Subcutaneous abdominal adipose tissue (tissue), 5 donors: ENCODE measurements at regions not wholly inside any gene's neighbourhood (a gene's known extent, or its start where the extent isn't known, plus 50 kb on each side); places are given as distances from the start of the nearest gene placed in this dataset.
"Not testable (repeated sequence)": the region's sequence is repeated elsewhere in the genome, so short reads cannot be mapped to it uniquely, and the experiment has no call there.

ENCODE experiments used
- H3K27ac ChIP-seq: one replicate; pipeline ENCODE4 v1.7.0; 2013; ENCODE audit warnings: low read depth, mild to moderate bottlenecking, inconsistent platforms, low read length, moderate library complexity
- H3K27me3 ChIP-seq, 5 donors: one replicate each; pipeline ENCODE4 v1.7.0; 2013; ENCODE audit warnings: low read length in 5 of 5, inconsistent platforms in 1 of 5; ENCODE audit not compliant: control insufficient read depth in 5 of 5, insufficient read depth in 4 of 5
- H3K36me3 ChIP-seq, 5 donors: one replicate each; pipeline ENCODE4 v1.7.0; 2013; ENCODE audit warnings: low read length in 5 of 5; ENCODE audit not compliant: control insufficient read depth in 5 of 5, insufficient read depth in 5 of 5
- H3K4me1 ChIP-seq, 5 donors: one replicate each; pipeline ENCODE4 v1.7.0; 2013; ENCODE audit warnings: low read length in 5 of 5, mild to moderate bottlenecking in 3 of 5, moderate library complexity in 1 of 5; ENCODE audit not compliant: control insufficient read depth in 5 of 5, insufficient read depth in 5 of 5
- H3K4me3 ChIP-seq, 5 donors: one replicate each; pipeline ENCODE4 v1.7.0; 2013; ENCODE audit warnings: low read length in 5 of 5, low read depth in 1 of 5
- H3K9ac ChIP-seq, 5 donors: one replicate each; pipeline ENCODE4 v1.7.0; 2013; ENCODE audit warnings: low read length in 5 of 5, mild to moderate bottlenecking in 4 of 5, moderate library complexity in 3 of 5
- H3K9me3 ChIP-seq, 5 donors: one replicate each; pipeline ENCODE4 v1.7.0; 2013; ENCODE audit warnings: low read length in 5 of 5; ENCODE audit not compliant: control insufficient read depth in 5 of 5
- donor health status: healthy.
- donor health status: healthy.
- donor health status: healthy.
- donor health status: healthy.
- donor health status: healthy.

DNA sequence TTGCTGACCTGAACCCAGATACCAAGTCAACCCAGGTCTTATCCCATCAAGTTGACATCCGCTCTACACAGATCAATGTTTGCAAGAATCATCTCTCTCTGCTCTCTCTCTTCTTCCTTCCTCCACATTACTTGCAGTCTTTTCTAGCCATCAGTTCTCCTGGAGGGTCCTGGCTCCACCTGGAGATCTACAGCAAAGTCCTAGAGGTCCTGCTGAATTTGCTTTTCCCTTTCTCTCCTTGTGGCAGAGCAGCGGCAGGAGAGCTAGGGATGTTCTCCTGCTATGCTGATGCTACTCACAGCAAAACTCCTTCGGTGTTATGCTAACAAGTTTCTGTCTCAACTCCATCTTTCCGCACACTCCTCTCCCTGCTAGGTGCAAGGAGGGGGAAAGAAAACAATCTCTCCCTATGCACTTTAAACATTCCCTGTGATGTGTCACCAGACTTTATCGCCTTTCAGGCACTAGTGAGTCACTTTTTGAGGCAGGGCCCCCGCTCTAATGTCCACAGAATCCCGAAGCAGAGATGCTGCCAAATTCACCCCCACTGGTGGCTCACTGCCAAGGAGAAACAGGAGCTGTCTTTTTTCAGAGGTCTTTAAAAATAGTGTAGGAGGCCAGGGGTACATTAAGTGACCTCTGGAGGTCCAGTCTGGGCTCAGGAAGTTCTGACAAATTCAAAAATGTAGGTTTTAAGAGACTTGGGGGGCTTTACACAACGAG is 62.6 kb downstream of the FAM50B start:
- Histone ChIP-seq H3K36me3 (no peaks in the 10 kb centered on the region), H3K9ac (peak overlapping the region in 2 of 5 donors; percentile 40 to 74), H3K9me3 (peaks cover 0 to 4% (median 0%) of the 10 kb centered on the region in 5 donors), H3K4me3 (no peak overlapping the region), H3K27ac (peak overlapping the region; percentile 84), H3K4me1 (peaks cover 2 to 39% (median 37%) of the 10 kb centered on the region in 5 donors), H3K27me3 (no peaks in the 10 kb centered on the region)

DNA sequence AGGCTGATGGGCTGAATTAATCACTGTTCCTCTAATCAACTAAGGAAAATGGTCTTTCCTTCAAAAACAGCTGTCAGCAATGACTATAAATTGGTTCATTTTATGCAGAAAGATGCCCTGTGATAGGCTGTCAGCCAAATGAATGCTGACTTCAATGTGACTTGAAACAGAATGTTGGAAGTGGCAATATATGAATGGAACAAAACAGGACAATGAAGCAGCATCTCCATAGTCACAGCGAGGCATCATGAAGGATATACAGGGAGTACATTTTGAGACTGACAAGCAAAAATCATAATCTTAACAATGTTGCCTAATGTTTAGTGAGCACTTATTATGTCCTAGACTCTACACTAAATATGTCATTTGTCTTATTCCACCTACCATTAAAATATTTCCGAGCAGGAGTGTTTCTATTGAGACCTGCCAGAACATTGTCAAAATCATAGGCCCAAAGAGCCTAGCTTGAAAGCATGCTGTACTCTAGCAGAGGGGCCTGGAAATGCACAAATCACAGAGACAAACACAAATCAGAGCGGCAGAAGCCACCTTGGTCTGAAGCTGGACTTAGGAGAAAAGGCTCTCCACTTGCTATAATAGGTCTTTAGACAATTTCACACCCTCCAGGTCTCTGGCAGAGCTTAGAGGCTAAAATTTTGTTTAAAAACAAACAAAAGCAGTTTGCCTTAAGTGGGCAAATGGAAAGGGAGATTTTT is 63.3 kb downstream of the FAM50B start:
- Histone ChIP-seq H3K4me1 (peaks cover 2 to 39% (median 37%) of the 10 kb centered on the region in 5 donors), H3K9ac (peak overlapping the region in 3 of 5 donors; percentile 40 to 74 (median 51)), H3K36me3 (no peaks in the 10 kb centered on the region), H3K9me3 (peaks cover 0 to 4% (median 0%) of the 10 kb centered on the region in 5 donors), H3K27ac (peak overlapping the region; percentile 84), H3K4me3 (no peak overlapping the region), H3K27me3 (no peaks in the 10 kb centered on the region)

DNA sequence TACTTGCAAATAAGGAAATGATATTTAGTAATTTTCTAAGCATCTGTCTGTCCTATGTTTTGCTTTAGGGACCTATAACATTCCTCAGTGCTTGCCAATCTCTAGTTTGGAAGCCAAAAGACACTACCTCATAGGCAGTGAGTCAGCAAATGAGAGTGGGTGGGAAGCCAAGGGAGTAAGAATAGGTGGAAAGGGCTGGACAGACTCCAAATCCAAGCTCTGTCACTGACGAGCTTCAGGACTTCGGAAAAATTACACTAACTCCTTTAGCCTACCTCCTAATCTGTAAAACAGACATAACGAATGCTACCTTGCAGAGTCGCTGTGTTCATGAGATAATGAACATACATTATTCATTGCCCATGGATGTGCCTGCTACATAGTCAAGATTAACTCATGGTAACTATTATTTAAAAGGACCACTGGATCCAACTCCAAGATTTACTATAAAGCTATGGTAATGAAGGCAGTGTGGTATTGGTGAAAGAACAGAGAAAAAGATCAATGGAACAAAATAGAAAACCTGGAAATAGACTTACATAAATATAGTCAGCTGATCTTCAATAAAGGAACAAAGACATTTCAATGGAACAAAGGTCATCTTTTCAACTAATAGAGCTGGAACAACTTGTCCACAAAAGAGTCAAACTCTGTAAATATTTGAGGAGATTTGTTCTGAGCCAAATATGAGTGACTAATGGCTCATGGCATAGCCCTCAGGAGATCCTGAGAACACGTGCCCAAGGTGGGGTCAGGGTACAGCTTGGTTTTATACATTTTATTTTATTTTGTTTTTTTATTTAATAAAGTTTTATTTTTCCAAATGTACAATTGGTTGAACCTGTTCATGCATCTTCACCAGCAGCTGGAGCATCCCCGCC is 64.1 kb downstream of the FAM50B start:
- Histone ChIP-seq H3K36me3 (no peaks in the 10 kb centered on the region), H3K27me3 (no peaks in the 10 kb centered on the region), H3K4me3 (no peak overlapping the region), H3K4me1 (peaks cover 2 to 39% (median 37%) of the 10 kb centered on the region in 5 donors), H3K9me3 (peaks cover 0 to 4% (median 0%) of the 10 kb centered on the region in 5 donors), H3K27ac (peak overlapping the region; percentile 84), H3K9ac (peak overlapping the region in 4 of 5 donors; percentile 11 to 81 (median 56))

- Histone ChIP-seq H3K4me1 (peaks cover 2 to 43% (median 39%) of the 10 kb centered on the region in 5 donors), H3K4me3 (no peak overlapping the region)
Measured at GRCh38 chr6:3913958-3914337, 64.8 kb downstream of the FAM50B start.

DNA sequence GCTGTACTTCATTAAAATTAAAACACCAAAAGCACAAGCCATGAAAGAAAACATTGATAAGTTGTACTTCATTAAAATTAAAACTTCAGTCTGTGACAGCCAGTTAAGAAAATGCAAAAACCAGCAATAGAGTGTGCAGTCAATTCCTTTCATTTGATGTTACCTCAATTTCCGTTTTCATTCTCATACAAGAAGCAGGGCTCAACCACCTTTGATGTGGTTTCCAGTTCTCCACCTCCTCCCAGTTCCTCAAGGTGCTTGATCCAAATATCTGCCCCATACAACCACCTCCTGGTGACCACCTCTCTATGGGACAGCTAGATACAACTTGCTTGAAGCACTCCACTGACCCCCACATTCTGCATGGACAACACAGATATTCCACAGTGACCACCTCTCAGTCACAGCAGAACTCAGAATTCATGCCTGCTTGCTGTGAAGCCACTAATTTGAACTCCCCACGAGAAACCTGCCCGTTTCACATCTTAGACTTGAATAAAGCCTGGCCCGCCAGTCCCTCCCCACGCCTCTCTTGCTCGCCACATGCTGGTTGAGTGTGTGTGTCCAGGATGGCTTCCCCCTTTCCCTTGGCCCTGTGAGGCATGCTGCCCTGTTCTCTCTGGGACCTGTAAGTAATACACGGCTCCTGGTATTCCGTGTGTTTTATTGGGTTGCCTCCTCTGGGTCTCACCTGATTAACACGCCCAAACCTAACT is 66.1 kb downstream of the FAM50B start:
- Histone ChIP-seq H3K4me3 (no peak overlapping the region), H3K4me1 (peaks cover 2 to 50% (median 44%) of the 10 kb centered on the region in 5 donors), H3K27ac (no peak overlapping the region), H3K9me3 (peaks cover 0 to 4% (median 0%) of the 10 kb centered on the region in 5 donors), H3K36me3 (no peaks in the 10 kb centered on the region), H3K27me3 (no peaks in the 10 kb centered on the region), H3K9ac (no peak overlapping the region)

More at GRCh38 chr6:3913958-3914337, 64.8 kb downstream of the FAM50B start:
- peak overlapping the region in 2 of 5 donors; percentile 60 to 76 for H3K9ac ChIP-seq
- H3K27ac ChIP-seq = peak overlapping the region; percentile 84
- H3K9me3 ChIP-seq = peaks cover 0 to 4% (median 0%) of the 10 kb centered on the region in 5 donors
- no peaks in the 10 kb centered on the region for H3K36me3 ChIP-seq
- H3K27me3 ChIP-seq = no peaks in the 10 kb centered on the region

GRCh38 chr6:3916211-3916610 is 67.0 kb downstream of the FAM50B start:
- Histone ChIP-seq H3K4me1 (peaks cover 2 to 45% (median 42%) of the 10 kb centered on the region in 5 donors), H3K9me3 (peaks cover 0 to 4% (median 0%) of the 10 kb centered on the region in 5 donors), H3K4me3 (no peak overlapping the region), H3K36me3 (no peaks in the 10 kb centered on the region), H3K27me3 (no peaks in the 10 kb centered on the region), H3K9ac (no peak overlapping the region), H3K27ac (no peak overlapping the region)

DNA sequence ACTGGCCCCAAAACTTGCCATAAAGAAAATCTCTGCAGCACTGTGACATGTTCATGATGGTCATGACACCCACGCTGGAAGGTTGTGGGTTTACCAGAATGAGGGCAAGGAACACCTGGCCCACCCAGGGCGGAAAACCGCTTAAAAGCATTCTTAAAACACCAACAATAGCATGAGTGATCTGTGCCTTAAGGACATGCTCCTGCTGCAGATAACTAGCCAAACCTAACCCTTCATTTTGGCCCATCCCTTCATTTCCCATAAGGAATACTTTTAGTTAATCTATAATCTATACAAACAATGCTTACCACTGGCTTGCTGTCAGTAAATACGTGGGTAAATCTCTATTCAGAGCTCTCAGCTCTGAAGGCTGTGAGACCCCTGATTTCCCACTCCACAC is 67.6 kb downstream of the FAM50B start:
- H3K9me3 ChIP-seq, H3K36me3 ChIP-seq, H3K4me3 ChIP-seq: not testable (repeated sequence)

DNA sequence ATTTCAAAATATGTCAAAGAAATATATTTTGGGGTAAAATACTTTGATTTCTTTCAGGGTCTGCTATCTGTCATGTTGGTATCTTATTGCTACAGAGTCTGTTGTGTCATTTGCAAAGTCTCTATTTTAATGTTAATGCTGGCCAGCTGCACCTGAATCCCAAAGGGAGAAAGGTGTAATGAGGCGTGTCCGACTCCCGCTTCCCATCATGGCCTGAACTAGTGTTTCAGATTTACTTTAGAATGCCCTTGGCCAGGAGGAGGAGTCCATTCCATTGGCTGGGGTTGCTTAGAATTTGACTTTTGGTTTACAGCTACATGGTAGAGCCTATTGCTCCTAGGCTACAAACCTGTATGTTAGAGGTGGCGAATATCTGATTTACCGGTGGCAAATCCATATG is 69.3 kb downstream of the FAM50B start:
- H3K36me3 ChIP-seq = no peaks in the 10 kb centered on the region
- H3K4me3 ChIP-seq = no peak overlapping the region
- H3K9ac ChIP-seq = peak overlapping the region in 1 of 5 donors; percentile 4
- no peak overlapping the region for H3K27ac ChIP-seq
- H3K27me3 ChIP-seq = no peaks in the 10 kb centered on the region
- H3K9me3 ChIP-seq = peaks cover 0 to 4% (median 0%) of the 10 kb centered on the region in 5 donors
- peaks cover 0 to 22% (median 20%) of the 10 kb centered on the region in 5 donors for H3K4me1 ChIP-seq

More for the DNA sequence above, 67.6 kb downstream of the FAM50B start:
- H3K4me1 ChIP-seq = peaks cover 0 to 40% (median 37%) of the 10 kb centered on the region in 5 donors
- not testable (repeated sequence) for H3K27me3 ChIP-seq, H3K27ac ChIP-seq, H3K9ac ChIP-seq

- Histone ChIP-seq H3K27ac (peak overlapping the region; percentile 3), H3K4me3 (no peak overlapping the region), H3K36me3 (no peaks in the 10 kb centered on the region), H3K9me3 (peaks cover 0 to 4% (median 0%) of the 10 kb centered on the region in 5 donors), H3K4me1 (peaks cover 0 to 16% (median 13%) of the 10 kb centered on the region in 5 donors), H3K9ac (no peak overlapping the region), H3K27me3 (no peaks in the 10 kb centered on the region)
Measured at GRCh38 chr6:3919130-3919628, 70.0 kb downstream of the FAM50B start.
